ENCODE measurements at regions not wholly inside any gene's neighbourhood (a gene's known extent, or its start where the extent isn't known, plus 50 kb on each side); places are given as distances from the start of the nearest gene placed in this dataset.

GRCh38 chr22:26825960-26826935 is 168.9 kb downstream of the MIAT start:
- Mint-ChIP-seq H3K27ac (peak overlapping the region in 1 of 9 donors; percentile 86), H3K9me3 (no peaks in the 10 kb centered on the region), H3K4me3 (no peak overlapping the region), H3K4me1 (peaks cover 0 to 2% (median 0%) of the 10 kb centered on the region in 7 donors), H3K27me3 (no peaks in the 10 kb centered on the region), H3K36me3 (peaks cover 0 to 13% (median 4%) of the 10 kb centered on the region in 5 donors)
- ChIA-PET CTCF (no interaction called here), POLR2A (no interaction called here)
- DNase-seq (no peak), ATAC-seq (no peak)
- no peak overlapping the region for H3K4me3 ChIP-seq (ENCODE audit: low read length)
- no peaks in the 10 kb centered on the region for H3K9me3 ChIP-seq (ENCODE audit: control insufficient read depth in 2 of 3, low read length in 3 of 3)
- H3K36me3 ChIP-seq (ENCODE audit: control insufficient read depth in 2 of 3, insufficient read depth in 3 of 3, low read length in 3 of 3), result no peaks in the 10 kb centered on the region
- H3K4me1 ChIP-seq (ENCODE audit: control insufficient read depth in 2 of 2, insufficient read depth in 2 of 2, low read length in 2 of 2), result no peaks in the 10 kb centered on the region
- no peaks in the 10 kb centered on the region for H3K27me3 ChIP-seq (ENCODE audit: control insufficient read depth in 2 of 2, insufficient read depth in 2 of 2, low read length in 2 of 2)
- H3K27ac ChIP-seq (ENCODE audit: low read depth, low read length), result no peak overlapping the region
- intact Hi-C loops (cut with micrococcal nuclease), result no loop called here

GRCh38 chr22:26827611-26828010 is 170.2 kb downstream of the MIAT start:
- no peak overlapping the region for H3K27ac ChIP-seq (ENCODE audit: low read depth, low read length)
- Mint-ChIP-seq H3K4me1 (peaks cover 0 to 2% (median 0%) of the 10 kb centered on the region in 7 donors), H3K4me3 (no peak overlapping the region), H3K9me3 (no peaks in the 10 kb centered on the region), H3K36me3 (peaks cover 0 to 23% (median 4%) of the 10 kb centered on the region in 5 donors), H3K27ac (no peak overlapping the region), H3K27me3 (no peaks in the 10 kb centered on the region)
- H3K36me3 ChIP-seq (ENCODE audit: control insufficient read depth in 2 of 3, insufficient read depth in 3 of 3, low read length in 3 of 3), result no peaks in the 10 kb centered on the region
- H3K9me3 ChIP-seq (ENCODE audit: control insufficient read depth in 2 of 3, low read length in 3 of 3), result no peaks in the 10 kb centered on the region
- ATAC-seq (no peak), DNase-seq (no peak)
- H3K4me1 ChIP-seq (ENCODE audit: control insufficient read depth in 2 of 2, insufficient read depth in 2 of 2, low read length in 2 of 2), result no peaks in the 10 kb centered on the region
- intact Hi-C loops (cut with micrococcal nuclease), result no loop called here
- no peaks in the 10 kb centered on the region for H3K27me3 ChIP-seq (ENCODE audit: control insufficient read depth in 2 of 2, insufficient read depth in 2 of 2, low read length in 2 of 2)
- H3K4me3 ChIP-seq (ENCODE audit: low read length), result no peak overlapping the region
- POLR2A ChIA-PET, result no interaction called here
- CTCF ChIA-PET, result no interaction called here

- no peak overlapping the region for H3K27ac Mint-ChIP-seq
- ATAC-seq (no peak), DNase-seq (no peak)
- Histone ChIP-seq H3K27me3 (ENCODE audit: control insufficient read depth in 2 of 2, insufficient read depth in 2 of 2, low read length in 2 of 2) (no peaks in the 10 kb centered on the region), H3K27ac (ENCODE audit: low read depth, low read length) (no peak overlapping the region), H3K36me3 (ENCODE audit: control insufficient read depth in 2 of 3, insufficient read depth in 3 of 3, low read length in 3 of 3) (no peaks in the 10 kb centered on the region), H3K4me3 (ENCODE audit: low read length) (no peak overlapping the region), H3K4me1 (ENCODE audit: control insufficient read depth in 2 of 2, insufficient read depth in 2 of 2, low read length in 2 of 2) (no peaks in the 10 kb centered on the region), H3K9me3 (ENCODE audit: control insufficient read depth in 2 of 3, low read length in 3 of 3) (no peaks in the 10 kb centered on the region)
- no peaks in the 10 kb centered on the region for H3K9me3 Mint-ChIP-seq
- no peaks in the 10 kb centered on the region for H3K27me3 Mint-ChIP-seq
- peaks cover 0 to 2% (median 0%) of the 10 kb centered on the region in 7 donors for H3K4me1 Mint-ChIP-seq
- ChIA-PET POLR2A (no interaction called here), CTCF (no interaction called here)
- peaks cover 0 to 24% (median 4%) of the 10 kb centered on the region in 5 donors for H3K36me3 Mint-ChIP-seq
- no peak overlapping the region for H3K4me3 Mint-ChIP-seq
- intact Hi-C loops (cut with micrococcal nuclease), result no loop called here
These were observed 170.9 kb downstream of the MIAT start for GRCh38 chr22:26828311-26828710.

GRCh38 chr22:26830837-26831236 is 173.4 kb downstream of the MIAT start:
- no peak overlapping the region for H3K4me3 Mint-ChIP-seq

GRCh38 chr22:26835023-26835422 is 177.6 kb downstream of the MIAT start:
- Histone ChIP-seq H3K36me3 (ENCODE audit: control insufficient read depth in 2 of 3, insufficient read depth in 3 of 3, low read length in 3 of 3) (no peaks in the 10 kb centered on the region), H3K4me3 (ENCODE audit: low read length) (no peak overlapping the region), H3K27me3 (ENCODE audit: control insufficient read depth in 2 of 2, insufficient read depth in 2 of 2, low read length in 2 of 2) (no peaks in the 10 kb centered on the region), H3K4me1 (ENCODE audit: control insufficient read depth in 2 of 2, insufficient read depth in 2 of 2, low read length in 2 of 2) (no peaks in the 10 kb centered on the region), H3K27ac (ENCODE audit: low read depth, low read length) (no peak overlapping the region), H3K9me3 (ENCODE audit: control insufficient read depth in 2 of 3, low read length in 3 of 3) (no peaks in the 10 kb centered on the region)
- intact Hi-C loops (cut with micrococcal nuclease), result loop anchor here in 1 of 2 donors (10.0 kb wide), 1 partner anchor 970 kb away; the partner anchor contains the start of gene MN1
- peaks cover 0 to 19% (median 0%) of the 10 kb centered on the region in 5 donors for H3K36me3 Mint-ChIP-seq
- peak overlapping the region in 1 of 9 donors; percentile 31 for H3K27ac Mint-ChIP-seq
- no peak for ATAC-seq
- POLR2A ChIA-PET, result no interaction called here
- no peak for DNase-seq
- no peak overlapping the region for H3K4me3 Mint-ChIP-seq
- peaks cover 0 to 4% (median 0%) of the 10 kb centered on the region in 7 donors for H3K4me1 Mint-ChIP-seq
- H3K27me3 Mint-ChIP-seq, result no peaks in the 10 kb centered on the region
- CTCF ChIA-PET, result no interaction called here
- no peaks in the 10 kb centered on the region for H3K9me3 Mint-ChIP-seq

More at GRCh38 chr22:26830837-26831236, 173.4 kb downstream of the MIAT start:
- no peaks in the 10 kb centered on the region for H3K9me3 Mint-ChIP-seq
- H3K4me1 Mint-ChIP-seq, result peaks cover 0 to 5% (median 0%) of the 10 kb centered on the region in 7 donors
- no peaks in the 10 kb centered on the region for H3K36me3 ChIP-seq (ENCODE audit: control insufficient read depth in 2 of 3, insufficient read depth in 3 of 3, low read length in 3 of 3)
- no peak for ATAC-seq
- H3K27ac ChIP-seq (ENCODE audit: low read depth, low read length), result no peak overlapping the region
- H3K27ac Mint-ChIP-seq, result no peak overlapping the region
- DNase-seq, result no peak
- ChIA-PET CTCF (no interaction called here), POLR2A (no interaction called here)
- peaks cover 0 to 25% (median 0%) of the 10 kb centered on the region in 5 donors for H3K36me3 Mint-ChIP-seq
- H3K27me3 ChIP-seq (ENCODE audit: control insufficient read depth in 2 of 2, insufficient read depth in 2 of 2, low read length in 2 of 2), result no peaks in the 10 kb centered on the region
- intact Hi-C loops (cut with micrococcal nuclease), result loop anchor here in 1 of 2 donors (10.0 kb wide), 1 partner anchor 974 kb away; the partner anchor contains the start of gene MN1
- H3K4me3 ChIP-seq (ENCODE audit: low read length), result no peak overlapping the region
- no peaks in the 10 kb centered on the region for H3K4me1 ChIP-seq (ENCODE audit: control insufficient read depth in 2 of 2, insufficient read depth in 2 of 2, low read length in 2 of 2)
- H3K27me3 Mint-ChIP-seq, result no peaks in the 10 kb centered on the region
- H3K9me3 ChIP-seq (ENCODE audit: control insufficient read depth in 2 of 3, low read length in 3 of 3), result no peaks in the 10 kb centered on the region

- H3K4me1 ChIP-seq (ENCODE audit: control insufficient read depth in 2 of 2, insufficient read depth in 2 of 2, low read length in 2 of 2), result no peaks in the 10 kb centered on the region
- no peak overlapping the region for H3K4me3 Mint-ChIP-seq
- H3K27ac Mint-ChIP-seq, result no peak overlapping the region
- H3K36me3 ChIP-seq (ENCODE audit: control insufficient read depth in 2 of 3, insufficient read depth in 3 of 3, low read length in 3 of 3), result no peaks in the 10 kb centered on the region
- H3K9me3 Mint-ChIP-seq, result peaks cover 0 to 2% (median 0%) of the 10 kb centered on the region in 11 donors
- intact Hi-C loops (cut with micrococcal nuclease), result loop anchor here in 1 of 2 donors (10.0 kb wide), 1 partner anchor 969 kb away; the partner anchor contains the start of gene MN1
- no peaks in the 10 kb centered on the region for H3K27me3 Mint-ChIP-seq
- peak; percentile 52 for ATAC-seq
- peak in 7 of 9 donors; percentile 7 to 53 (median 20) for DNase-seq
- H3K9me3 ChIP-seq (ENCODE audit: control insufficient read depth in 2 of 3, low read length in 3 of 3), result no peaks in the 10 kb centered on the region
- peaks cover 0 to 25% (median 0%) of the 10 kb centered on the region in 5 donors for H3K36me3 Mint-ChIP-seq
- peaks cover 0 to 4% (median 0%) of the 10 kb centered on the region in 7 donors for H3K4me1 Mint-ChIP-seq
- H3K4me3 ChIP-seq (ENCODE audit: low read length), result no peak overlapping the region
- no peaks in the 10 kb centered on the region for H3K27me3 ChIP-seq (ENCODE audit: control insufficient read depth in 2 of 2, insufficient read depth in 2 of 2, low read length in 2 of 2)
- ChIA-PET POLR2A (no interaction called here), CTCF (interaction anchor here (0.5 kb wide), 1 partner anchor 281 kb away, joined by 3 read pairs; no protein-coding TSS in a partner anchor)
- no peak overlapping the region for H3K27ac ChIP-seq (ENCODE audit: low read depth, low read length)
These were observed 178.6 kb downstream of the MIAT start for GRCh38 chr22:26835929-26836528.

All from naive thymus-derived CD4-positive, alpha-beta T cell (primary cell).